GM12891 (cell line): ENCODE measurements at regions not wholly inside any gene's neighbourhood (a gene's known extent, or its start where the extent isn't known, plus 50 kb on each side); places are given as distances from the start of the nearest gene placed in this dataset.

ENCODE experiments used
- POLR2A ChIP-seq: IDR thresholded peaks from 2 replicates; pipeline ENCODE4 v1.6.1; 2011; ENCODE audit warnings: low read depth, low read length, control low read depth
- POLR2AphosphoS5 ChIP-seq: IDR thresholded peaks from 2 replicates; pipeline ENCODE4 v1.6.1; 2011; ENCODE audit warnings: low read depth, low read length, control low read depth
- POU2F2 ChIP-seq: IDR thresholded peaks from 2 replicates; pipeline ENCODE4 v1.6.1; 2011; ENCODE audit warnings: low read depth, mild to moderate bottlenecking, control low read depth, low read length, moderate library complexity
- SPI1 ChIP-seq: IDR thresholded peaks from 2 replicates; pipeline ENCODE4 v1.6.1; 2011; ENCODE audit warnings: low read depth, low read length, control low read depth
- TAF1 ChIP-seq: IDR thresholded peaks from 2 replicates; pipeline ENCODE4 v1.6.1; 2011; ENCODE audit warnings: low read depth, low read length, control low read depth

- TF ChIP-seq POLR2A (no peak), POLR2AphosphoS5 (no peak), SPI1 (no peak), TAF1 (no peak), POU2F2 (no peak)
Measured at GRCh38 chr6:113558431-113558830, 298.7 kb upstream of the MARCKS start.
